ENCODE measurements at regions not wholly inside any gene's neighbourhood (a gene's known extent, or its start where the extent isn't known, plus 50 kb on each side); places are given as distances from the start of the nearest gene placed in this dataset.

DNA sequence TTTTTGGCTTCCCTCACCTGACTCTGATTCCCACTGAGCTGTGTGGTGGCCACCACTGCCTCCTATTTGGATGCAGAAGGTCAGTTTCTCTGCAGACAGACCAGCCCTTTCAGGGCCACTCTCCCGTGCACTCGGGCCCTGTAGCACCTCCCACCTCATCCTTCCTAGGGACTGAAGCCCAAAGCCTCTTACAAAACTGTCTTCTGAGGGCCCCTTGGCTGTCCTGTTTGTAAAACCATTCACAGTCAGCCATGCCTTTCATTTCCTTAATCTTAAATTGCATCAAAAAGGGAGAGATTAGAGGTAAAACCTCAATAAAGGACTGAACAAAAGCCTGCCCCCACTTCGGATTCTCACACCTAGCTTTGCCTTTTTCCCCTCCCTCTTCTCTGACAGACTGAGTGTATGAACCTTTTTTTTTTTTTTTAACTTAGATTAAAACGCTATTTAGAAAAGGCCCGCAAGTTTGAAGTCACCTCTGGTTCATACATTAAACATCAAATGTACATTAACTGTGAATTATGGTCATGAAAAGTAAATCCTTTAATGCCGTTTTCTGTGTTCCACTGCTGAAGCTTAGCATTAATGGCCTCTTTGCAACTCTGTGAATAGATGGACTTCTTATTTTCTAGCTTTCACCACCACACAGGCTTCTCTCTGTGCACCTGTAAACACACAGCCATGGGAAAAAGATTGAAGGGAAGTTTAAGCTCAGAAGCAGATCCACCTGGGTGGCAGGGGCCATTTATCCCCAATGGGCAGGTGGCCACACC is 247.2 kb upstream of the CADM1 start:
- TF ChIP-seq POLR2A (IDR thresholded peaks at IDR 0.05) (no peak), CTCF (IDR thresholded peaks at IDR 0.05) (no peak)
